ENCODE measurements at regions not wholly inside any gene's neighbourhood (a gene's known extent, or its start where the extent isn't known, plus 50 kb on each side); places are given as distances from the start of the nearest gene placed in this dataset.
"Not testable (repeated sequence)": the region's sequence is repeated elsewhere in the genome, so short reads cannot be mapped to it uniquely, and the experiment has no call there.

- H3K4me3 ChIP-seq = no peak overlapping the region
- WGBS, 2 donors = 56 to 78% methylated on average over 2 of the region's 2 CpGs
- H3K4me1 ChIP-seq = no peaks in the 10 kb centered on the region
- no peaks in the 10 kb centered on the region for H3K9me3 ChIP-seq
- H3K36me3 ChIP-seq = no peaks in the 10 kb centered on the region
- TF ChIP-seq CTCF (IDR thresholded peaks at IDR 0.05) (no peak), POLR2A (IDR thresholded peaks at IDR 0.05) (no peak)
- H3K27ac ChIP-seq = no peak overlapping the region
- DNase-seq = no peak
- intact Hi-C loops (cut with DNase I) = no loop called here
- no peaks in the 10 kb centered on the region for H3K27me3 ChIP-seq
Observed at GRCh38 chr13:65719831-65720230, 1510.3 kb downstream of the PCDH9 start.

- no peak for TF ChIP-seq POLR2A (IDR thresholded peaks at IDR 0.05)
- TF ChIP-seq CTCF (IDR thresholded peaks at IDR 0.05) = no peak
- intact Hi-C loops (cut with DNase I) = no loop called here
- WGBS, 2 donors = 52 to 79% methylated on average over 4 of the region's 4 CpGs
Observed at GRCh38 chr13:65710514-65710913, 1519.6 kb downstream of the PCDH9 start.

DNA sequence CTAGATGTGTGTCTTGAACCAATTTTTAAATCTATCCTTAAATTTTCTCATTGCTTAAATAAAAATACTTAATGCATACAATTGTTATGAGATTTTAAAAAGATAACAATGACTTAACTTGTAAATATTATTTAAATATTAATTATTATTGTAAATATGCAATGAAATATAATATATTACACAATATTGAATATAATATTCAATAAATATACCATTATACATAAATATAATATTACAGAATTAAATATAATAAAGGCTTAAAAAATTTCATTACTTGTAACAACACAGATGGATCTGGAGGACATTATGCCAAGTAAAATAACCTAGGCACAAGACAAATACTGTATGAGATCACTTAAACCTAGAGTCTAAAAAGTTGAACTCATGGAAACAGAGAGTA is 1532.3 kb downstream of the PCDH9 start:
- intact Hi-C loops (cut with DNase I) = no loop called here
- no peak for TF ChIP-seq CTCF (IDR thresholded peaks at IDR 0.05)
- TF ChIP-seq POLR2A (IDR thresholded peaks at IDR 0.05) = no peak
- Histone ChIP-seq H3K36me3 (no peaks in the 10 kb centered on the region), H3K27me3 (no peaks in the 10 kb centered on the region), H3K27ac (no peak overlapping the region), H3K4me3 (no peak overlapping the region), H3K9me3 (no peaks in the 10 kb centered on the region), H3K4me1 (no peaks in the 10 kb centered on the region)
- no peak for DNase-seq

More at GRCh38 chr13:65710514-65710913, 1519.6 kb downstream of the PCDH9 start:
- Histone ChIP-seq H3K4me3 (no peak overlapping the region), H3K36me3 (no peaks in the 10 kb centered on the region), H3K4me1 (no peaks in the 10 kb centered on the region), H3K27ac (no peak overlapping the region), H3K27me3 (no peaks in the 10 kb centered on the region), H3K9me3 (no peaks in the 10 kb centered on the region)
- no peak for DNase-seq

- no peaks in the 10 kb centered on the region for H3K36me3 ChIP-seq
- H3K27me3 ChIP-seq = no peaks in the 10 kb centered on the region
- DNase-seq = no peak
- no peak overlapping the region for H3K4me3 ChIP-seq
- TF ChIP-seq CTCF (IDR thresholded peaks at IDR 0.05) = no peak
- H3K4me1 ChIP-seq = no peaks in the 10 kb centered on the region
- H3K9me3 ChIP-seq = peaks cover 0 to 7% (median 0%) of the 10 kb centered on the region in 3 donors
- intact Hi-C loops (cut with DNase I) = no loop called here
- 75 to 87% methylated on average over 1 of the region's 1 CpG for WGBS, 2 donors
- no peak overlapping the region for H3K27ac ChIP-seq
Observed at GRCh38 chr13:65679240-65679639, 1550.9 kb downstream of the PCDH9 start.

- Histone ChIP-seq H3K27me3 (no peaks in the 10 kb centered on the region), H3K4me1 (no peaks in the 10 kb centered on the region), H3K4me3 (no peak overlapping the region), H3K27ac (no peak overlapping the region), H3K36me3 (no peaks in the 10 kb centered on the region), H3K9me3 (peaks cover 0 to 7% (median 0%) of the 10 kb centered on the region in 3 donors)
- intact Hi-C loops (cut with DNase I) = no loop called here
- TF ChIP-seq POLR2A (IDR thresholded peaks at IDR 0.05) (no peak), CTCF (IDR thresholded peaks at IDR 0.05) (no peak)
- DNase-seq = no peak
- 18 to 24% methylated on average over 1 of the region's 1 CpG for WGBS, 2 donors
Observed at GRCh38 chr13:65677906-65678305, 1552.2 kb downstream of the PCDH9 start.

- H3K9me3 ChIP-seq; H3K27ac ChIP-seq; H3K36me3 ChIP-seq; H3K4me1 ChIP-seq; H3K27me3 ChIP-seq; H3K4me3 ChIP-seq; DNase-seq; intact Hi-C loops (cut with DNase I): not testable (repeated sequence)
- 75 to 86% methylated on average over 1 to 3 of the region's 5 CpGs for WGBS, 2 donors
Observed at GRCh38 chr13:65675383-65675782, 1554.8 kb downstream of the PCDH9 start.
